Ascending aorta (tissue), 2 donors: ENCODE measurements at regions not wholly inside any gene's neighbourhood (a gene's known extent, or its start where the extent isn't known, plus 50 kb on each side); places are given as distances from the start of the nearest gene placed in this dataset.

Source experiments
- DNase-seq, 2 donors: peaks; one replicate each; pipeline ENCODE4 v3.0.0-alpha.2; 2019; ENCODE audit warnings: low spot score in 2 of 2
- H3K27ac ChIP-seq, 2 donors: fragments of 200-600 bp; sonication (generic); one replicate each; pipeline ENCODE4 v1.5.1; 2016 to 2017; ENCODE audit warnings: mild to moderate bottlenecking in 1 of 2
- H3K27me3 ChIP-seq: fragments of 200-600 bp; sonication (generic); one replicate; pipeline ENCODE4 v1.5.1; 2017
- H3K36me3 ChIP-seq, 2 donors: fragments of 200-600 bp; sonication (generic); one replicate each; pipeline ENCODE4 v1.5.1; 2016
- H3K4me1 ChIP-seq, 2 donors: fragments of 200-600 bp; sonication (generic); one replicate each; pipeline ENCODE4 v1.5.1; 2016 to 2017; ENCODE audit warnings: mild to moderate bottlenecking in 1 of 2
- H3K4me3 ChIP-seq, 2 donors: fragments of 200-600 bp; sonication (generic); one replicate each; pipeline ENCODE4 v1.5.1; 2016 to 2017; ENCODE audit warnings: mild to moderate bottlenecking in 1 of 2
- H3K9me3 ChIP-seq, 2 donors: fragments of 200-600 bp; sonication (generic); one replicate each; pipeline ENCODE4 v1.5.1; 2016
- intact Hi-C: fragments of 100-400 bp; cut with DNase I; formaldehyde crosslinking; loops from one replicate; pipeline ENCODE4 v1.15.1; 2023
- TF ChIP-seq, protein P1 (sequence below), 3 experiments: fragments of 200-600 bp in 2 of 3; fragments of 450-650 bp in 1 of 3; sonication (generic) in 2 of 3; IDR thresholded peaks; one replicate each; pipeline ENCODE4 v1.5.1; 2016 to 2019; ENCODE audit warnings: antibody characterized with exemption in 3 of 3, mild to moderate bottlenecking in 1 of 3, moderate library complexity in 1 of 3

DNA sequence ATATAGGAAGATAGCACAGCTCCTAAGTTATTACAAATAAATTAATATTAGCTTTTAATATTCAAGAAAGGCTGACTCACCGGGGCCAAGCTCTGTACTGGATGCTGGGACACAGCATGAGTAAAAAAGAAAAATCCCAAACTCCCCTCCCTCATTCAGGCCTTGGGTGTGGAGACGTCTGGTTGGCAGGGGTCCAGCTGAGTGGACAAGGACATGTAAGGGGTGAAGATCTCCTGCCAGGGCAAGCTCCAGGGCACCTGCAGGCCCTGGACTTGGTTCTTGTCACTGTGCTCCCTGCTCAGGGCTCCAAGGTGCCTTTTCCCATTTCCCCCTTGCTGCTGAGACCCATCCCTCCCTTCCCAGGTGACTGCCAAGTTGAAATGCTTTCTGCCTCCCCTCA lies 388.5 kb downstream of the ENC1 start:
- intact Hi-C loops, result no loop called here
- H3K36me3 ChIP-seq, result no peaks in the 10 kb centered on the region
- TF ChIP-seq, protein P1, sequence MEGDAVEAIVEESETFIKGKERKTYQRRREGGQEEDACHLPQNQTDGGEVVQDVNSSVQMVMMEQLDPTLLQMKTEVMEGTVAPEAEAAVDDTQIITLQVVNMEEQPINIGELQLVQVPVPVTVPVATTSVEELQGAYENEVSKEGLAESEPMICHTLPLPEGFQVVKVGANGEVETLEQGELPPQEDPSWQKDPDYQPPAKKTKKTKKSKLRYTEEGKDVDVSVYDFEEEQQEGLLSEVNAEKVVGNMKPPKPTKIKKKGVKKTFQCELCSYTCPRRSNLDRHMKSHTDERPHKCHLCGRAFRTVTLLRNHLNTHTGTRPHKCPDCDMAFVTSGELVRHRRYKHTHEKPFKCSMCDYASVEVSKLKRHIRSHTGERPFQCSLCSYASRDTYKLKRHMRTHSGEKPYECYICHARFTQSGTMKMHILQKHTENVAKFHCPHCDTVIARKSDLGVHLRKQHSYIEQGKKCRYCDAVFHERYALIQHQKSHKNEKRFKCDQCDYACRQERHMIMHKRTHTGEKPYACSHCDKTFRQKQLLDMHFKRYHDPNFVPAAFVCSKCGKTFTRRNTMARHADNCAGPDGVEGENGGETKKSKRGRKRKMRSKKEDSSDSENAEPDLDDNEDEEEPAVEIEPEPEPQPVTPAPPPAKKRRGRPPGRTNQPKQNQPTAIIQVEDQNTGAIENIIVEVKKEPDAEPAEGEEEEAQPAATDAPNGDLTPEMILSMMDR (IDR thresholded peaks at IDR 0.05), result no peak
- no peaks in the 10 kb centered on the region for H3K4me1 ChIP-seq
- no peak for DNase-seq
- H3K4me3 ChIP-seq, result no peak overlapping the region
- no peaks in the 10 kb centered on the region for H3K9me3 ChIP-seq
- H3K27me3 ChIP-seq, result no peaks in the 10 kb centered on the region
- H3K27ac ChIP-seq, result no peak overlapping the region

DNA sequence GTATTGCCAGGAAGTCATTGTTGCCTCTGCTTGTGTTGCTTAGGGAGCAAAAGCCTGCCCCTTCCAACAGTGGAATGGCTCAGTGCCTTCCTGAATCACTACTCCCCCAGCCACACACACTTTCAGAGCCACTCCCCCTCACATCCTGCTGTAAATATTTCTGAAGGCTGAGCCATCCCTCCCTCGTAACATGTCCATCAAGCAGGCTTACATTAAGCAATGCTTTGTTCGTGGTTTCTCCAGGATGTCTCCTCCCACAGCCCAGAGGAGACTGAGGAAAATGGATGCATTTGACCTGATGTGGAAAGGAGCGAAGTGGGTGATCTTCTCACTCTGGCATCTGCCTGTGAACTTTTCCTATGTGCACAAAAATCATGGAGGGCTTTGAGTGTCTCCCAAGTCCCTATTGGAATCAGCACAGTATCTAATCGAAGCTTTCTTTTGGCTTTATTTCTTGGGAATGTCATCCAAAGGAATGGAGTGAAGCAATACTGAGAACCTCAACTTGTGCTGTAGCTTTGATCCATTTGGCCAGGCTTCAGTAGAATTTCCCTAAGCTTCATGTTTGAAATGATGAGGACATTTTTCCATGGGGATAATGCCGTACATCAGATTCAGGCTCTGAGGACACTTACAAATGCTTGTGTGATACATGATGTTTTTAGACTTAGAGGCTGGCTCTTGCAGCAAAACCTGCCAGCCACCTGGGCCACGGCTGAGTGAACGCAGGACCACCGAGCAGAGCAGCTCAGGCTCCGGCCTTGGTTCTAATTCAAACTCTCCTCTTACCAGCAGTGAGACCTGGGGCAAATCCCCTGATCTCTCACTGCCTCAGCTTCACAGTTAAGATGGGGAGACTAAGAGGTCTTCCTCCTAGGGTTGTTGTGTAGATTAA lies 389.1 kb downstream of the ENC1 start:
- no peaks in the 10 kb centered on the region for H3K27me3 ChIP-seq
- no peak overlapping the region for H3K27ac ChIP-seq
- H3K4me1 ChIP-seq, result no peaks in the 10 kb centered on the region
- H3K36me3 ChIP-seq, result no peaks in the 10 kb centered on the region
- H3K4me3 ChIP-seq, result no peak overlapping the region
- TF ChIP-seq, protein P1 (IDR thresholded peaks at IDR 0.05), result no peak
- no peak for DNase-seq
- H3K9me3 ChIP-seq, result no peaks in the 10 kb centered on the region
- intact Hi-C loops, result no loop called here

GRCh38 chr5:74250304-74251102 lies 390.0 kb downstream of the ENC1 start:
- no peaks in the 10 kb centered on the region for H3K4me1 ChIP-seq
- H3K27ac ChIP-seq, result no peak overlapping the region
- no peak for DNase-seq
- H3K9me3 ChIP-seq, result no peaks in the 10 kb centered on the region
- H3K27me3 ChIP-seq, result no peaks in the 10 kb centered on the region
- H3K36me3 ChIP-seq, result no peaks in the 10 kb centered on the region
- intact Hi-C loops, result no loop called here
- no peak overlapping the region for H3K4me3 ChIP-seq
- TF ChIP-seq, protein P1 (IDR thresholded peaks at IDR 0.05), result no peak

- TF ChIP-seq, protein P1 (IDR thresholded peaks at IDR 0.05), result no peak
- H3K9me3 ChIP-seq, result no peaks in the 10 kb centered on the region
- H3K27ac ChIP-seq, result no peak overlapping the region
- no peaks in the 10 kb centered on the region for H3K4me1 ChIP-seq
- H3K36me3 ChIP-seq, result no peaks in the 10 kb centered on the region
- H3K27me3 ChIP-seq, result no peaks in the 10 kb centered on the region
- no peak overlapping the region for H3K4me3 ChIP-seq
- DNase-seq, result no peak
- intact Hi-C loops, result no loop called here
Measured at GRCh38 chr5:74248576-74248975, 392.0 kb downstream of the ENC1 start.

- no peak overlapping the region for H3K27ac ChIP-seq
- H3K27me3 ChIP-seq, result no peaks in the 10 kb centered on the region
- no peak for DNase-seq
- H3K9me3 ChIP-seq, result no peaks in the 10 kb centered on the region
- H3K4me3 ChIP-seq, result no peak overlapping the region
- no peaks in the 10 kb centered on the region for H3K4me1 ChIP-seq
- intact Hi-C loops, result no loop called here
- no peaks in the 10 kb centered on the region for H3K36me3 ChIP-seq
- TF ChIP-seq, protein P1 (IDR thresholded peaks at IDR 0.05), result no peak
Measured at GRCh38 chr5:74244406-74244805, 396.1 kb downstream of the ENC1 start.
